ENCODE measurements at regions not wholly inside any gene's neighbourhood (a gene's known extent, or its start where the extent isn't known, plus 50 kb on each side); places are given as distances from the start of the nearest gene placed in this dataset.
A peak's percentile ranks its signal among the peaks of the same experiment; 100 is the strongest.
"Not testable (repeated sequence)": the region's sequence is repeated elsewhere in the genome, so short reads cannot be mapped to it uniquely, and the experiment has no call there.

GRCh38 chr3:15851735-15852134, 54.0 kb upstream of the ANKRD28 start:
- no peak for DNase-seq

DNA sequence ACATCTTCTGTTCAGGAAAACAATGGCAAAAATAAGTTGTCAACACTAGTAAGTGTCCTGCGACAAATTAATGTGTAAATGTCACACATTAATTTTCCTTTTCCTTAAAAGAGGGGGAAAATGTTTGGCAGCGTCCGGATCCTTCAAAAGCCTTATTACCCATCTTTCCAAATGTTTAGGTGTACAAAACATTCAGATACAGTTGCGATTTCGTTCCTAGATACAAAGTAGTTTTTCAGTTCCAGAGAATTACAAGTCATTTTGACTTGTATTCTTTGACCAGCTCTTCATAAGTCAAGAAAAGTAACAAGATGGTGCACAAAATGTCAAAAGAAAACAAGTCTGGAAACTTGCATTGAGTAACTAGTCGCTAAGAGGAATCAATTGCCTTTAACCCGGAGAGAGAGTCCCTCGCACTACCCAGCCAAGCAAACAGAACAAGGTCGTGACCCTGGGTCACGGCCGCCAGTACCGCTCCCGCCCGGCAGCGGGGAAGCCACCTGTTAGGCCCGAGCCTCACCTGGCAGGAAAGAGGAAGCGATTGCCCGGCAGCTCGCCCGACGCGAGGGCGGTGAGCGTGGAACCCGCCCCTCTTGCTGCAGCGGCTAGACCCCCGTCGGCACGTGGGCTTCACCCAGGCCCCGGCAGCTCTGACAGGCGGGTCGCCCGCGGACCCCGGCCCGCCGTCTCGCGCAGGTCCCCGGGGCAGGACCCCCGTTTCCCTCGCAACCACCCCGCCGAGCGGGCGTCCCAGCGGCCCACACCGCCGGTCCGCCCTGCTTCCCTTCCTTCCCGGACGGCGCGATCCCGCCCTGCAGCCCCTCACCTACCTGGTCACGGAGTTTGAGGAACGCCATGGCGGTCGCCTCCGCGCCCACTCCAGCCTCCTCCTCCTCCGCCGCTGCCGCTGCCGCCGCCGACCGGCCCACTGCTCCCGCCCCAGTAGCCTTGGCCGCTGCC, 61.0 kb upstream of the ANKRD28 start:
- no peak for DNase-seq

GRCh38 chr3:15859507-15860013, 61.8 kb upstream of the ANKRD28 start:
- DNase-seq, result peak; percentile 59

DNA sequence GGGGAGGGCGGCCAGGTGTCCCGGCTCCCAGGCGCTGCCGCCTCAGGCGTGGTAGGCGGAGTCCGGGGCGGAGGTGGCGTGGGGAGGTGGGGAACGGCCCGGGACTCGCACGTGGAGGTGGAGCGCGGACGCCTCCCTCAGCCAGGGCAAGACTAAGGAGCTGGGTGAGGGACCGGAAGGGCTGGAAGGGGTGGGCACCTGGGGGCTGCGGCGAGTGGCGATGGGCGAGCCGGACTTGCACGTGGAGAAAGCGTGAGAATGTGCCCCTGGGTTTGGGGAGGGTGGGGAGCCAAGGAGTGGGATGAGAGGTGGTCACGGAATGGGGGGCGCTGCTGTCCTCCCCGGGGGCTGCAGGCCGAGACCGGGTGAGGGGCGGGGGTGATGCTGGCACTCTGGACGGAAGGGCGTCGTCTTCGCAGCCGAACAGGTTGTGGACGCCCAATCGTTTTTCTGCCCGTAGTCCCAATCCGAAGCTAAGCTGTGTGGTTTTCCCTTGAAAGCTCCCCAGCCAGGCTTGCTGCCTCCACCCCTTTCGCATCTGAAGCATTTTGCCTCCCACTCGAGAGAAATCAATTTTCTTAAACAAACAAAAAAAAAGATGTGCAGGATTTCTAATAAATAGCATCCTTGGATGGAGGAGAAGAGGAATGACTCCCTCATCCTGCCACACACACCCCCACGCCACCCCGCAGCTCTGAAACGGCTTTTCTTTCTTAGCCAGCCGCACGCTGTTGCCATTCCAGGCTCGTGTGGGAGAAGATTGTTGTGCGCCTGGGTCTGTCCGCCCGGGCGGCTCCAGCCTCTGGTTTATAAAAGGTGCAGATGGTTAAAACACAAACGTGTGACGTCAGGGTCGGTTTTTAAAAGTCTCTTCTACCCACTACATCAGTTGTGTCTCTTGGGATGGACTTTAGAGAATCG, 62.5 kb upstream of the ANKRD28 start:
- DNase-seq, result no peak

GRCh38 chr3:15861163-15861562, 63.4 kb upstream of the ANKRD28 start:
- no peak for DNase-seq

DNA sequence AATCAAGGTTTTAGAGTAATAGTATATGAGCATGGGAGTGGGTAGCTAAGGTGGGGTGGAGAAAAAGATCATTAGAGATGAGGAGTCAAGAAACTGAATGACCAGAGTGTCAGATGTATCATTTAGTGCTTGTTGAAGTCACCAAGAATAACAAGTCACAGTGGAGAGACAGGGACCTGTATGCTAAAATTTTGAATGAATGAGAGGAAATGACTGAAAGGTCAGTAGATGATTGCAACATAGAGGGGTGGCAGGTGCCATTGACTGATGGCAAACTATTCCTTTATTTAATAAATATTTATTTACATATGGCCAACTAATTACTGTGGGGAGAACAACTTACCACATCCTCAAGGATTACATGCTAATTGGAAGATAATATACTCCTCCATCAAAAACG, 75.0 kb upstream of the ANKRD28 start:
- DNase-seq, result no peak

DNA sequence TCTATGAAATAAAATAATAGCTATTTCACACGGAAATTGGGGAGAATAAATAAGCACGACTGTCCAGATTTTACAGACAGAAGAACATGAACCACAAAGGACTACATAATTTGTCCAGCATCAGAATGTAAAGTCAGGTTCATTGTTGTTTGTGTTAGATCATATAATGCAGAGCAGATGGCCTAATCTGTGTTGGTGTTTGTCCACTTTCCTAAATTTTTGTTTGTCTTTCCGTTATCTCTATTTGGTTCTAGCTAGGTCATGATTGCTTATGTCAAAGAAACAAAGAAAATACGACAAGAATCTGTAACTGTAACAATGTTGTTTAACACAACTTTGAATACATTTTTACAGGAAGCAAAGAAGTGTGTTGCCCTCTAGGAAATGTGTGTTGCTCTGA, 75.6 kb upstream of the ANKRD28 start:
- no peak for DNase-seq

DNA sequence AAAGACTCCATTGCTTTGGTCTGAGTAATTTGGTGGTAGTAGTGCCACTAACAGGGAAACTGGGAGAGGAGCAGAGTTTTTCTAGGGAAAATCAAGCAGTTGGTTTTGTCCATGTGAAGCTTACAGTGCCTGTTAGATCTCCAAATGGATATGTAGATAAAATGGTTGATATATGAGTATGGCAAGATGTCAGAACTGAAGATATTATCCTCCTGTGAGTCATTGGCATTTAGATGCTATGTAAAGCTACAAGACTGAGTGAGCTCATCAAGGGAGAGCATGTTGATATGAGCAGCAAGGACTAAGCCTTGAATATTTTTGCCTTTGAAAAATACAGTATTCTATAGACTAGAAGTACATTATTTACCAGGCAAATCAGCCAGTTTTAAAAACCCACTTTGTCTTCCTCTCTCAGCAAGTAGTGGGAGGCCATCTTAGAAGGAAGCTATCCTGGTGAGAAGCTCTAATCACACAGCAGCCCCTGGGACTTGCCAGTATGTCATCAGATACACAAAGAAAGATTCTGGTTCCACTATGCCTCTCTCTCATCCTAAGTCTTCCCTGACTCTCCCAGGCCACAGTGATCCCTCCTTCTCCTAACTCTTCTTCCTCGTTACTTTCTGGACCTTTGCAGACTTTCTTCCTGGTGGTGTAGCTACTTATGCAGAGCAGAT, 77.4 kb upstream of the ANKRD28 start:
- DNase-seq, result no peak

GRCh38 chr3:15876669-15877068, 78.9 kb upstream of the ANKRD28 start:
- no peak for DNase-seq

DNA sequence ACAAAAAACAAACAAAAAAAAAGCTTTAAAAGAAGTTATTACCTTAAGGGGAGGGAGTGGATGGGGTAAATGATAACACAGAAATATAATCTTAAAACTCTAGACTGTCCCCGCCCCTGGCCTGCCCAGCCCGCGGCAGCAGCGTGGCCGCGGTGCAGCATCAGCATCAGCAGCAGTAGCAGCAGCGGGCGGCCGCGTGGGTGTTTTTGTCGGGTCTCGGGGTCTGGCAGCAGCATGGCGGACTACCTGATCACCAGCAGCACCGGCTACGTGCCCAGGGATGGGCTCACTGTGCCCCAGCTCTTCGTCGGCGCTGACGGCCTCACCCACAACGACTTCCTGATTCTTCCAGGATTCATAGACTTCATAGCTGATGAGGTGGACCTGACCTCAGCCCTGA, 80.0 kb upstream of the ANKRD28 start:
- DNase-seq, result no peak

DNA sequence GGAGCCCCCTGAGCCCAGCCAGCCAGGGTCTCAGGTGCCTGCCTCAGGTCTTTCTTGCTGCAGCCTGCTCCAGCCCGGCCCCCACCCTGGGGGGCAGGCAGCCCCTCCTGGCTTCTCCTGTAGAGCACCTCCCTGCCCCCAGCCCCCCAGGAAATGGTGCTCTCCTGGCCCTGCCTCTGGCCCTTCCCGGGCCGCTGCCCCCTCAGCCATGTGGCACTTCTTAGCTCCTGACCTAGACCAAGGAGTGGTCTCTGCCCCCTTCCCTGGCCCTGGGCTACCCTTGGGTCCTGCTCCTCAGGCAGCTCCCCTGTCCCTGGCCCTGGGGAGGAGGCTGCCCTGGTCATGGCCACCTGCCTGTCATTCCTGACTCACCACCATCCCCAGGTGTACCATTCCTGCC, 82.0 kb upstream of the ANKRD28 start:
- not testable (repeated sequence) for DNase-seq

DNA sequence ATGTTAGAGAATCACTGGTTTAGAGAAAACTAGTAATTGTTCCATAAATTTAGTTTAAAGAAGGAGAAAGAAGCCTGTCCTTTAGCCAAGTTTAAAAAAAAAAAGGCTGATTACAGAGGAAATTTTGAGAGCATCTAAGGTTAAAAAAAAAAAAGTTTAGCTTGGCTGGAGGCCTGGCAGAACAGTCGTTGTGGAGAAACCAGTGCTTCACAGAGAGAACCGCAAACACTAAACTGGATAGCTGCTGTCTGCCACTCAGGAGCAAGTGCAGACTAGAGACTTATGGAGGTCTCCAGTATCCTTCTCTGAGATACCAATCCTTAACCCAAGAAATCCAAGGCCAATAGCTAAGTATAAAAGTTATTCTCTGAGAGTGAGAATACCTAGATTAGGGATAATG, 84.8 kb upstream of the ANKRD28 start:
- no peak for DNase-seq

DNA sequence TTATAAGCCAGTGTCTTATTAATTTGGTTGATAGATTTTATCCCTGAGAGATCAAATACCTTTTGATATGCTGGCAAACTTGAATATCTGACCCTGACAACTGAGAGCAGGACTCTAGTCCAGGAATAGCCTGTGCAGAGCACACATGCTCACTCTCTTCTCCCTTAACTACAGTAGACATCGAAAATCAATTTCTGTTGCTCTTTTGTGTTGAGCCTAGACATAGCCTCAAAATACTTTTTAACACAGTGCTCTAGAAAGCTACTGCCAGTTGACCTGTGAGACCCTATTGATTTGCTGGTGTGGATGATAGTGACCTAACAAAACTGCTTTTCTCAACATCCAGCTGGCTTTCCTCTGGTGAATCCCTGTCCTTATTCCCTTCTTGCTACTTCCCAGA, 86.4 kb upstream of the ANKRD28 start:
- no peak for DNase-seq

DNA sequence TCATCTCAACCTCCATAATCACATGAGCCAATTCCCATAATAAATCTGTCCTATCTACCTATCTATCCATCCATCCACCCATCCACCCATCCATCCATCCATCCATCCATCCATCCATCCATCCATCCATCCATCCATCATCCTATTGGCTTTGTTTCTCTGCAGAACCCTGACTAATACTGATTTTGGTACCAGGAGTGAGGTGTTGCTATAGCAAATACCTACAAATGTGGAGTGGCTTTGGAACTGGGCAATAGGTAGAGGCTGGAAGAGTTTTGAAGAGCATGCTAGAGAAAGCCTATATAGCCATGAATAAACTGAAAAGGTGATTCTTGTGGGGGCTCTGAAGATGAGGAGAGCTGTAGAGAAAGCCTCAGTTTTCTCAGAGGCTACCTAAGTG, 88.7 kb upstream of the ANKRD28 start:
- DNase-seq, result no peak

- no peak for DNase-seq
Observed at GRCh38 chr3:15887261-15887660, 89.5 kb upstream of the ANKRD28 start.

- DNase-seq, result no peak
Observed at GRCh38 chr3:15889936-15890335, 92.2 kb upstream of the ANKRD28 start.

GRCh38 chr3:15892311-15893227, 94.8 kb upstream of the ANKRD28 start:
- DNase-seq, result no peak

GRCh38 chr3:15894382-15894781, 96.6 kb upstream of the ANKRD28 start:
- DNase-seq, result no peak

DNA sequence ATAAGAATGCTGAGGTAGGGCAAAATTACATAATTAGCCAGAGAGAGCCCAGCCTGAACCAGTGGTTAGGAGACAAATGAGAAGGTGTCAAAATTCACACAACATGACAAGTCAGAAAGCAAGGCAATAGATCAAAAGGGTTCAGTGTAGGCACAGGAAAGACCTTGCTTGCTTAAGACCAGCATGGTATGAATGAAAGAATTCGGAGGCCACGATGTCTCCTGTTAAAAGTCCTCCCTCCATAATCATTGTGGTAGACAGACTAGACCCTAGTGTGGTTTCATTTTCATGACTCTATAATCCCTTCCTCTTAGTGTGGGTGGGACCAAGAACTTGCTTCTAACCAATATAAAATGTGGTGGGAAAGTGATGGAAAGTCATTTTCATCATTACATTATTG, 98.7 kb upstream of the ANKRD28 start:
- DNase-seq, result no peak

DNA sequence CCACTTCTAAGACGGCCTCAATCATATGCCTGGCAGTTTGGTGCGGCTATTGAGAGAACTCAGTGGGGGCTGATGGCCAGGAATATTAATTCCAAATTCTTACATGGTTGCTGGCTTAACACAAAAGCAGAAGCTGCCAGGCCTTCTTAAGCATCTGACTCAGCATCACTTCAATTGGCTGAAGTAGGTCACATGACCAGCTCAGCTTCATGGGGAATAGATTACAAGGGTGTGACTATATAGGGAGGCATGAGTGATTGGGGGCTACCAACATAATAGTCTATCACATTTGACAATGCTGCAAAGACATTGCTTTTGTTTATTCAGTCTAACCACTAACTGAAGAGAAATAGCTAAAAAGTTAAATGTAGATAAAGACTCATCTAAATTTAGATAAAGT, 101.6 kb upstream of the ANKRD28 start:
- no peak for DNase-seq

GRCh38 chr3:15903164-15903563, 105.4 kb upstream of the ANKRD28 start:
- no peak for DNase-seq
